ENCODE measurements at regions not wholly inside any gene's neighbourhood (a gene's known extent, or its start where the extent isn't known, plus 50 kb on each side); places are given as distances from the start of the nearest gene placed in this dataset.

DNA sequence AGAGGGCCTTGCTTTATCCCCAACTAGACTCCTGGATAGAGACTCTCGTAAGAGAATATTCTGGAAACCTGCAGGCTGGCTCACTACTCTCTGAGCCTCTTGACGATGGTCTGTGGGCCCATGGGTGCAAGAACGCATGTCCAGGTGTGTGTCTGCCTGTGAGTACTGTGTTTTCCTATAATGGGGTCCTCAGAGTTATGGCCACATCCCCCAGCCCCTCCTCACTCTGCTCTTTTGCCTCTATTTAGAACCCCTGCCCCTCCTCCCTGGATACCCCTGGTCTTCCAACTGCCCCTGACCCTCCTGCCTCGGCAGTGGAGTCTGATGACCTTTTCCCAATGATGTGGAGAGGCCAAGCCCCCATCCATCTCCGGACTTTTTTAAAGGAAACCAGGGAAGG lies 148.1 kb downstream of the ZFP36L2 start:
- TF ChIP-seq POLR2AphosphoS5 (IDR thresholded peaks at IDR 0.05; ENCODE audit: borderline replicate concordance, low read depth, low read length) = no peak
- no peak for TF ChIP-seq EZH2 (IDR thresholded peaks at IDR 0.05)
- TF ChIP-seq FOXP2 (optimal IDR thresholded peaks at IDR 0.05; ENCODE audit: control extremely low read depth, extremely low read length, insufficient read depth) = no peak

Data from SK-N-MC (cell line).